ENCODE measurements at regions not wholly inside any gene's neighbourhood (a gene's known extent, or its start where the extent isn't known, plus 50 kb on each side); places are given as distances from the start of the nearest gene placed in this dataset.

DNA sequence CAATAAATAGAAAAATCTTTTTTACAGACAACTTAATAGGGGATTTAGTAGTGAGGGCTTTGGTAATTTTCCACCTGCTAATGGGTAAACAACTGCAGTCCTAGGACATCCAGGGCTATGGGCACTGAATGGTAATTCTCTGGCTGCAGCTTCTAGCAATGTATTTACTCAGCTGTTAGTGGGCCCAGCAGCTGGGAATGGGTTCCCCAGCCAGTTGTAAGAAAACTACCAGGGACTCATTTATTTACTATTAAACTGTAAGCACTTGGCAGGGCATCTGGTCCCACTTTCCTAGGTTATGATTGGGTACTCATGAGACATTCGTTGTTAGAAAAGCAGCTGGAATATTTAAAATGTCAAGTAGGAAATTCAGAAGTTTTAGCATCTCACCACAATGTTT, 363.8 kb upstream of the TRIB2 start:
- no peak for FAIRE-seq
- DNase-seq (ENCODE audit: low spot score in 2 of 2) = no peak

DNA sequence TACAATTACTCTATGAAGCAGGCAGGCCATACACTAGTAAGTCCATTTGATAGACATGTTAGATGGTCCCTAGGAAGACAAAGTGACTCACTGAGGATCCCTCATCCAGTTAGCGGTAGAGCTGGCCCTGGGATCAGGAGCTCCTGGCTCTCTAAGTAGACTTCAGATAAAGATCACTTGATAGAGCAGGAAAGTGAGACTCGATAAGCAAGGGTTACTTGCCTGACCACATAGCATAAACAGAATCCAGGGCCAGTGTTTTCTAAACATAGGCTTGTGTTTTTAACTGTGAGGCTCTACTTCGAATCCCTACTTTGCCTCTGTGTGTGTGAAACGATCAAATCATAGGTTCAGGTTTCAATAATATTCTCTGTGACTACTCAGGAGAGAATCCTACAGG, 355.2 kb upstream of the TRIB2 start:
- DNase-seq (ENCODE audit: low spot score in 2 of 2) = no peak
- no peak for FAIRE-seq

- DNase-seq (ENCODE audit: low spot score in 2 of 2) = no peak
- FAIRE-seq = no peak
Observed at GRCh38 chr2:12363138-12363537, 353.6 kb upstream of the TRIB2 start.

DNA sequence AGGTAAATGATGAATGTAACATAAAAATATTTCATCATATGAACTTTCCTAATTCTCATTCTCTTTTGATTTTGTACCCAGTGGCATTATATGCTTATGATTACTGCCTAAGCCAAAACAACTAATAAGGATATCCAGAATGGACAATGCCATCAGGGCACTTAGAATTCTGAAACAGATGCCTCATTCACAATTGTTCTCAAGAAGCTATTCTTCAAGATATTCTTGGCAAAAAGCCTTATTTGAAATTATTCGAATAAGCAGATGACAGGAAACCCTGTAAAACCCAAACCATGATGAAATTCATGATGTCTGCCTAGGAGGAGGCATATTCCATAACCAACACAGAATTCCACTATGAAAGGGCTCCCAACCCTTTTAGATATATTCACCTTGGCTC, 353.2 kb upstream of the TRIB2 start:
- no peak for DNase-seq (ENCODE audit: low spot score in 2 of 2)
- no peak for FAIRE-seq

DNA sequence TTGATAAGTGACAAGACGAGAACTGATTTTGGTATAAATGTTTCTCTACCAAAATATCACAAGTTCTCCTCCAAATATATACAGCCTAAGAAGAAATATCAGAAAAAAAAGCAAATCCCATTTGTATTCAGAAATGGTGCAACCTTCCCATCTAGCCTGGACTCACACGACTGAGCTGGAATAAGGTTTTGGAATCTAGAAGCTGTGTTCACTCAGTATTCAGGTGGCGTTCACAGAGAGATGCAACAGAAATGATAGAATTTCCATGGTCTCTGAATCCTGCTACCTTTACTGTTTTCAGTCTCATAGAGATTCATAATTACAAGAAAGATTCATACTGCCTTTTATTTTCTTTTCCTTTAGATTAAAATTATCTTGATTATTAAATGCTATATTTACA, 347.2 kb upstream of the TRIB2 start:
- FAIRE-seq (no peak), DNase-seq (ENCODE audit: low spot score in 2 of 2) (no peak)

DNA sequence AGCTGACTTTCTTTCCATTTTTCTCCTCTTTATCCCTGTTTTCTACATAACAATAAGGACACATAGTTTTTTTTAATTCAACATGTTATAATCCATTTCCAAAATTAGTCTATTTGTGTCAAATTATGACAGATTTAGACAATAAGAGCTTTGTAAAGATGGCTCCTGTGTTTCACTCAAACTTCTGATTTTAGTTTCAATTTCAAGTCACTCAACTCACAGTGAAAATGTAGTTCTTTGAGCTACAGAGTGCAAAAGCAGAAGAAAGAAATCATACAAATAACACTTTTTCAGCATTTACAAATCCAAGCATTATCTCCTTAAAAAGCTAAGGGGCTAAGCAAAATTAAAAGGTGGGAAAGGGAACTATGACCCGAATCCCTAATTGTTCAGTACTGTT, 340.7 kb upstream of the TRIB2 start:
- DNase-seq (ENCODE audit: low spot score in 2 of 2) = no peak

GRCh38 chr2:12379143-12379542, 337.6 kb upstream of the TRIB2 start:
- FAIRE-seq (no peak), DNase-seq (ENCODE audit: low spot score in 2 of 2) (no peak)

More for the DNA sequence above, 340.7 kb upstream of the TRIB2 start:
- FAIRE-seq = no peak

DNA sequence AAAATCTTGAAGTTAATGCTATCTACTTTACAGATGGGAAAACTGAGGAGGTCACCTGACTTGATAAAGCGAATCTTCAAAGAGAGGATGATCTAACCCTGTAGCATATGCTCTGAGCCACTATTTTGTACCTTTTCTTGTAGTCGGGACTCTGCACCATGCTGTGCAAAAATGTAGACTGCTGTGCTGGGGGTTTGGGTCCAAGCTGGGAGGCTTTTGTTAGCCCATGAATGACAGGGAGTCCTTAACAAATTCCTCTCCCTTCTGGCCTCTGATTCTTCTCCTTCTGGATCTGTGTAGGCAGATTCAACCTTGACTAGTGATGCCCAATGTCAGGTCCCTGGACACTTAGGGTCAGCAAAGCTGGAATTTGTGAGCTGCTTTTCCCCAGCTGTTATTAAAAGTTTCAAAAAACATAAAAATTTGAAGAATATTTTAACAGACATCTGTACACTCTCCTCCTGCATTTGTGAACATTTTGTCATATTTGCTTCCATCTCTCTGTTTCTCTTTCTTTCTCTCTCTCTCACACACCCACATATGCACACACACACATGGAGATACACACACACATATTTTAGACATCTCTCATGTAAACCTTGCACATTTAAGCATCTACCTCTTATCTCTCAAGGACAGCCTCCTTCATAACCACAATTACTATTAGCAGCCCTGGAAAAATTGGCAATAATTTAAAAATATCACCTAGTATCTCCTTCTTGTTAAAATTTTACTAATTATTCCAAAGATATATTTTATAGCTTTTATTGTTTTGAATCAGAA, 335.0 kb upstream of the TRIB2 start:
- FAIRE-seq = no peak

DNA sequence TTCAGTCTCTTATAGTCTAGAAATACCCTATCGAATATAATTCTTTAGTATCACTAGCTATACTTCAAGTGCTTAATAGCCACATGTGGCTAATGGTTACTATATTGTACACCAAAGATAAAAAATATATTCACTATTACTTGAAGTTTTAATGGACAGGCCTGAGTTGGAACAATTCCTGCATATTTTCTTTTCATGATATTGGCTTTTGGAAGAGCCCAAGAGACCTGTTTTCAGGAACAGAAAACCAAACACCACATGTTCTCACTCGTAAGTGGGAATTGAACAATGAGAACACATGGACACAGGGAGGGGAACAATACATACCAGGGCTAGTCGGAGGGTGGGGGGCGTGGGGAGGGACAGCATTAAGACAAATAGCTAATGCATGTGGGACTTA, 334.4 kb upstream of the TRIB2 start:
- no peak for FAIRE-seq
- no peak for DNase-seq (ENCODE audit: low spot score in 2 of 2)

More for the DNA sequence above, 335.0 kb upstream of the TRIB2 start:
- DNase-seq (ENCODE audit: low spot score in 2 of 2) = no peak

- no peak for FAIRE-seq
- no peak for DNase-seq (ENCODE audit: low spot score in 2 of 2)
Observed at GRCh38 chr2:12389344-12390045, 327.2 kb upstream of the TRIB2 start.

DNA sequence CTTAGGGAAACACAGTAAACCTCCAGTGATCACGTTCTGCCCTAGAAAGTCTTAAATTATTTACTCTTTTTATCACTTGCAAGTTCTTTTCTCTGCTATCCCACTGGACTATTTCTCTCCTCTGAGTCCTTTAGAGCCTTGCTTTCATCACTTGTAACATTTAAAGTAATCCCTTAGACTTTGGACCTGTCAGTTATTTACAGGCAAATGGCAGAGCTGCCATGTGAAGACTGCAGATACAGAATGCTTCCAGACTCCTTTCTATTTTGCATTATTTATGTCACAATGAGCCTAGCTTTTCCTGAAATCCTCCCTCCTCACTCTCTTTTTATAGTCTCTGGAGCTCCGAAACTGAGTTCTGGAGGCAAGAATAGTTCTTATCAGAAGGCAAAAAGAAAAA, 325.6 kb upstream of the TRIB2 start:
- DNase-seq (ENCODE audit: low spot score in 2 of 2) = no peak
- FAIRE-seq = no peak

GRCh38 chr2:12396699-12397098, 320.0 kb upstream of the TRIB2 start:
- DNase-seq (ENCODE audit: low spot score in 2 of 2) (no peak), FAIRE-seq (no peak)

DNA sequence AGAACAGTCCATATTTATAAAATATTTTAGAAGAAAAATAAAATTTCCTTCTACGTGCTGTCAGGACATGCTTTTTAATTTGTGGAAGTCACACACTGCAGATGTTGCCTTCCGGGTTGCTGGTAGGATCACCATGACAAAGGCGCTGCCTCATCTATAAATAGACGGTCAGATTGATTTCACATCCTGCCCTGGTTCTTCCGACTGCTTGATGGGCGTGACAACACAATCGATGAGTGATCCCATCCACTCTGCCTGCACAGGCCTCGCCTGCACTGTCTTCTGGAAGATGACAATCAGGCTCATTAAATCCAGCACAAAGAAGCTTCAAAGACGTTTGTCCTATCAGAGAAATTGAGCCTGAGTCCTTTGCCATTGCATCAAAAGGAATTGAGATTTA, 318.9 kb upstream of the TRIB2 start:
- FAIRE-seq = no peak
- DNase-seq (ENCODE audit: low spot score in 2 of 2) = no peak

- FAIRE-seq (no peak), DNase-seq (ENCODE audit: low spot score in 2 of 2) (no peak)
Observed at GRCh38 chr2:12399240-12399639, 317.5 kb upstream of the TRIB2 start.

DNA sequence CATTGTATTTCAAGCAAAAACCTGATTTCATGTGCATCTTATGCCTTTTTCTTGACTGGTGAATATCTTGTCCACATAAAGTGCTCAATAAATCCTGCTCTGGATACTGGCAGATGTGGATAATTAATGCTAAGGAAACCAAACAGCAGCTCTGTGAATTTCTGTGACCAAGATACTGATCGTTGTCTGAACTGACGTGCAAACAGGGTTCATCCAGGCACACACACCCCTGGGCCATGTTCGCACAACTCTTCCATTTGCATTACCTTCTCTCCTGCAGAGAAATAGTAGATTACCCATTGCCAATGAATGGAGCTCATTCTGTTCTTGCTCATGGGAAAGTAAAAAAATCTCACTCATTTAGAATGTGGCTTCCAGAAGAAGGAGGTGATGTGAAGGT, 316.2 kb upstream of the TRIB2 start:
- DNase-seq (ENCODE audit: low spot score in 2 of 2) = no peak
- no peak for FAIRE-seq

DNA sequence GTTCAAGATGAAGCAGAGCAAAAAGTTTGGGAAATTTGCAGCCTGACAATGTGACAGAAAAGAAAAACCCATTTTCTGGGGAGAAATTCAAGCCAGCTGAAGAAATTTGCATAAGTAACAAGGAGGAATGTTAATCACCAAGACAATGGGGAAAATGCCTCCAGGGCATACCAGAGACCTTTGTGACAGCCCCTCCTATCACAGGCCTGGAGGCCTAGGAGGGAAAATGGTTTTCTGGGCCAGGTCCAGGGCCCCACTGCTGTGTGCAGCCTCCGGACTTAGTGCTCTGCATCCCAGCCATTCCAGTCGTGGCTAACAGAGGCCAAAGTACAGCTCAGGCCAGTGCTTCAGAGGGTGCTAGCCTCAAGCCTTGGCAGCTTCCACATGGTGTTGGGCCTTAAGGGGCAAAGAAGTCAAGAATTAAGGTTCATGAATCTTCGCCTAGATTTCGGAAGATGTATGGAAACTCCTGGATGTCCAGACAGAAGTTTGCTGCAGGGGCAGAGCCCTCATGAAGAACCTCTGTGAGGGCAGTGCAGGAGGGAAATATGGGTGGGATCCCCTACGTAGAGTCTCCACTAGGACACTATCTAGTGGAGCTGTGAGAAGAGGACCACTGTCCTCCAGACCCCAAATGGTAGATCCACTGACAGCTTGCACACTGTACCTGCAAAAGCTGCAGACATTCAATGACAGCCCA, 314.1 kb upstream of the TRIB2 start:
- no peak for DNase-seq (ENCODE audit: low spot score in 2 of 2)
- no peak for FAIRE-seq

- no peak for DNase-seq (ENCODE audit: low spot score in 2 of 2)
- FAIRE-seq = no peak
Observed at GRCh38 chr2:12404497-12404896, 312.2 kb upstream of the TRIB2 start.

GRCh38 chr2:12407160-12407559, 309.6 kb upstream of the TRIB2 start:
- DNase-seq (ENCODE audit: low spot score in 2 of 2) (no peak), FAIRE-seq (no peak)

- DNase-seq (ENCODE audit: low spot score in 2 of 2) = no peak
- no peak for FAIRE-seq
Observed at GRCh38 chr2:12412898-12413305, 303.8 kb upstream of the TRIB2 start.

DNA sequence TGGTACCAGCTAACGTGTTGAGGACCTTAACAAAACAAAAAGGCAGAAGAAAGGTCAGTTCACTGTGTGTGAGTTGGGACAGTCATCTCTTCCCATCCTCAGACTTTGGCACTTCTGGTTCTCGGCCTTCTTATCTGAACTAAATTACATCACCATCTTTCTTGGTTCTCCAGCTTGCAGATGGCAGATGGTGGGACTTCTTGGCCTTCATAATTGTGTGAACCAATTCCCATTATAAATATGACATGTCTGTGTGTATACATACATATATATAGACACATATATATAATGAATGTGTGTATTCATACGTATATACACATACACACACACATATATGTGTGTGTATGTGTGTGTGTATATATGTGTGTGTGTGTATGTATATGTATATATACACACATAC, 301.2 kb upstream of the TRIB2 start:
- FAIRE-seq (no peak), DNase-seq (ENCODE audit: low spot score in 2 of 2) (no peak)

DNA sequence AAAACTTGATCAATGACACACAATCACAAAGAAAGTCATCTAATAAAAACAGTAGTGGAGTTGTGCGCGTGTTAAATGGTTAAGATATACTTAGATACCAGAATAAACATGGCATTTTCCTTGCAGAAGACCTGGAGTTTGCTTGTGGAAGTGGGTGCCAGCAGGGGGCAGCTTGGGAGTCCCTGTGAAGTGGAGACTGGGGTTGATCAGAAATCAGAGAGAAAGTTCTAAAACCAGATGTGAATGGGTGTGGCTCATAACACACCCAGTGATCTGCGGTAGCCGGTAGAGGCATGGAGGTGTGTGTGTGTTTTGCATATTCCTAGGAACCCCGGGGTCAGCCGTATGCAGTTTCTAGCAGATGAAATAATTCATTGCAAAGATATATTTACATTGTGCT, 300.1 kb upstream of the TRIB2 start:
- FAIRE-seq (no peak), DNase-seq (ENCODE audit: low spot score in 2 of 2) (no peak)

GRCh38 chr2:12417786-12418185, 298.9 kb upstream of the TRIB2 start:
- FAIRE-seq (no peak), DNase-seq (ENCODE audit: low spot score in 2 of 2) (no peak)

All from frontal cortex (tissue), 3 donors.